ENCODE measurements at regions not wholly inside any gene's neighbourhood (a gene's known extent, or its start where the extent isn't known, plus 50 kb on each side); places are given as distances from the start of the nearest gene placed in this dataset.

DNA sequence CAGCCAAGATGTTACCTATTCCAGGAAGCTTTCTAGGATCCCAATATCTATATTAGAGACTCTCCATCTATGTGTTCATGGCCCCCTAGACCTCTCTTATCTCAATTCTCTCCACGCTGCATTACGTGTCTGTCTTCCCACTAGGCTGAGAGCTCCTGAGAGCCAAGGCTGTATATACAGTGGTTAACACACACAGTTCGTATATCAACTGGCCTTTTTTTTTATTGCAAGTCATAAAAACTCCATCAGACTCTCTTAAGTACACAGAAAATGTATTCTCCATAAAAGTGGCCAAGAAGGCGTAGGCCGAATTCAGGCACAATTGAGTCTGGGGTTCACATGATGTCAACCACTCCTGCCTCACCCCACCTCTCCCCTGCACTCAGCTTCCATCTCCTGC, 115.9 kb downstream of the TRIM29 start:
- TF ChIP-seq, protein P1, sequence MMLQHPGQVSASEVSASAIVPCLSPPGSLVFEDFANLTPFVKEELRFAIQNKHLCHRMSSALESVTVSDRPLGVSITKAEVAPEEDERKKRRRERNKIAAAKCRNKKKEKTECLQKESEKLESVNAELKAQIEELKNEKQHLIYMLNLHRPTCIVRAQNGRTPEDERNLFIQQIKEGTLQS (IDR thresholded peaks at IDR 0.05), result no peak
- TF ChIP-seq TAF1 (conservative IDR thresholded peaks at IDR 0.05) (no peak), FOXA2 (IDR thresholded peaks at IDR 0.05) (no peak), YY1 (IDR thresholded peaks at IDR 0.05) (no peak), RAD21 (IDR thresholded peaks at IDR 0.05) (no peak), HNF4G (IDR thresholded peaks at IDR 0.05) (no peak)
- no peak for DNase-seq (ENCODE audit: low spot score)

DNA sequence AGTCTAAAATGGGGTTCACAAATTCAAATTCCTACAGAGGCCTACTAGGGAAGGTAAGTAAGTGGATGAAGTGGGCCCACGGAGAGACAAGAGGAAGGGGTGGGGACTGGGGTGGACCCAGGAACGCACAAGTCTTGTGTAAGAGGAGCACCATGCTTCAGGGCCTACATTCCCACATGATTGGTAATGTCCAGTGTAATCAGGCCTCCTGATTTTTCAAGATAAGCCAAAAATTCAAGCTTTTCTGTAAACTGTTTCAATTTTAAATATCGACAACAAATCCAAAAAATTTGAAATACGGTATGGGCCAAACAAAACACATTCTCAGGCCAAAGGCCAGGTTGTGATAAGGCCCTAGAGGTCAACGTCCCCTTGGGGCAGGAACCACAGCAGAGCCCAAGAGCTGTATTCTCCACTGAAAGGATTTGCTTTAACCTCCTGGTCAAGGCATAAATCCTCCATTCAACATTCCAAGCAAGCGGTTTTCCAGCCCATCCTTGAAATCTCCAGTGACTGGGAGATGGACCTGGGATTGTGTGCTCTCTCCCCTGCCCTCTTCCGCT, 116.4 kb downstream of the TRIM29 start:
- WGBS, result 62% methylated on average over 7 of the region's 7 CpGs
- H3K4me1 ChIP-seq (ENCODE audit: control insufficient read depth in 4 of 4, insufficient read depth in 4 of 4, low read length in 3 of 4), result peaks cover 2 to 13% (median 7%) of the 10 kb centered on the region in 4 donors
- no peak overlapping the region for H3K27ac ChIP-seq (ENCODE audit: low read depth in 1 of 2, low read length in 2 of 2)
- no peak overlapping the region for H3K4me3 ChIP-seq (ENCODE audit: low read depth in 1 of 3, low read length in 3 of 3)
- H3K27me3 ChIP-seq (ENCODE audit: control insufficient read depth in 4 of 4, insufficient read depth in 4 of 4, low read length in 3 of 4), result peaks cover 0 to 2% (median 0%) of the 10 kb centered on the region in 4 donors
- TF ChIP-seq JUND (IDR thresholded peaks at IDR 0.05), result no peak
- no peak for TF ChIP-seq HNF4G (IDR thresholded peaks at IDR 0.05)
- TF ChIP-seq EGR1 (IDR thresholded peaks at IDR 0.05; ENCODE audit: low read depth in 2 of 2), result no peak
- no peak for TF ChIP-seq FOXA2 (IDR thresholded peaks at IDR 0.05)
- TF ChIP-seq NR2F2 (IDR thresholded peaks at IDR 0.05), result no peak
- TF ChIP-seq RAD21 (IDR thresholded peaks at IDR 0.05), result no peak
- TF ChIP-seq YY1 (IDR thresholded peaks at IDR 0.05), result no peak
- TF ChIP-seq, protein P2, sequence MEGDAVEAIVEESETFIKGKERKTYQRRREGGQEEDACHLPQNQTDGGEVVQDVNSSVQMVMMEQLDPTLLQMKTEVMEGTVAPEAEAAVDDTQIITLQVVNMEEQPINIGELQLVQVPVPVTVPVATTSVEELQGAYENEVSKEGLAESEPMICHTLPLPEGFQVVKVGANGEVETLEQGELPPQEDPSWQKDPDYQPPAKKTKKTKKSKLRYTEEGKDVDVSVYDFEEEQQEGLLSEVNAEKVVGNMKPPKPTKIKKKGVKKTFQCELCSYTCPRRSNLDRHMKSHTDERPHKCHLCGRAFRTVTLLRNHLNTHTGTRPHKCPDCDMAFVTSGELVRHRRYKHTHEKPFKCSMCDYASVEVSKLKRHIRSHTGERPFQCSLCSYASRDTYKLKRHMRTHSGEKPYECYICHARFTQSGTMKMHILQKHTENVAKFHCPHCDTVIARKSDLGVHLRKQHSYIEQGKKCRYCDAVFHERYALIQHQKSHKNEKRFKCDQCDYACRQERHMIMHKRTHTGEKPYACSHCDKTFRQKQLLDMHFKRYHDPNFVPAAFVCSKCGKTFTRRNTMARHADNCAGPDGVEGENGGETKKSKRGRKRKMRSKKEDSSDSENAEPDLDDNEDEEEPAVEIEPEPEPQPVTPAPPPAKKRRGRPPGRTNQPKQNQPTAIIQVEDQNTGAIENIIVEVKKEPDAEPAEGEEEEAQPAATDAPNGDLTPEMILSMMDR (IDR thresholded peaks at IDR 0.05; ENCODE audit: low read depth, low read length, missing input control), result no peak
- TF ChIP-seq, protein P1 (IDR thresholded peaks at IDR 0.05), result no peak
- peak; percentile 55 to 78 for TF ChIP-seq RXRA (IDR thresholded peaks at IDR 0.05)
- TF ChIP-seq, protein P3, sequence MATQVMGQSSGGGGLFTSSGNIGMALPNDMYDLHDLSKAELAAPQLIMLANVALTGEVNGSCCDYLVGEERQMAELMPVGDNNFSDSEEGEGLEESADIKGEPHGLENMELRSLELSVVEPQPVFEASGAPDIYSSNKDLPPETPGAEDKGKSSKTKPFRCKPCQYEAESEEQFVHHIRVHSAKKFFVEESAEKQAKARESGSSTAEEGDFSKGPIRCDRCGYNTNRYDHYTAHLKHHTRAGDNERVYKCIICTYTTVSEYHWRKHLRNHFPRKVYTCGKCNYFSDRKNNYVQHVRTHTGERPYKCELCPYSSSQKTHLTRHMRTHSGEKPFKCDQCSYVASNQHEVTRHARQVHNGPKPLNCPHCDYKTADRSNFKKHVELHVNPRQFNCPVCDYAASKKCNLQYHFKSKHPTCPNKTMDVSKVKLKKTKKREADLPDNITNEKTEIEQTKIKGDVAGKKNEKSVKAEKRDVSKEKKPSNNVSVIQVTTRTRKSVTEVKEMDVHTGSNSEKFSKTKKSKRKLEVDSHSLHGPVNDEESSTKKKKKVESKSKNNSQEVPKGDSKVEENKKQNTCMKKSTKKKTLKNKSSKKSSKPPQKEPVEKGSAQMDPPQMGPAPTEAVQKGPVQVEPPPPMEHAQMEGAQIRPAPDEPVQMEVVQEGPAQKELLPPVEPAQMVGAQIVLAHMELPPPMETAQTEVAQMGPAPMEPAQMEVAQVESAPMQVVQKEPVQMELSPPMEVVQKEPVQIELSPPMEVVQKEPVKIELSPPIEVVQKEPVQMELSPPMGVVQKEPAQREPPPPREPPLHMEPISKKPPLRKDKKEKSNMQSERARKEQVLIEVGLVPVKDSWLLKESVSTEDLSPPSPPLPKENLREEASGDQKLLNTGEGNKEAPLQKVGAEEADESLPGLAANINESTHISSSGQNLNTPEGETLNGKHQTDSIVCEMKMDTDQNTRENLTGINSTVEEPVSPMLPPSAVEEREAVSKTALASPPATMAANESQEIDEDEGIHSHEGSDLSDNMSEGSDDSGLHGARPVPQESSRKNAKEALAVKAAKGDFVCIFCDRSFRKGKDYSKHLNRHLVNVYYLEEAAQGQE (IDR thresholded peaks at IDR 0.05), result no peak
- TF ChIP-seq GABPA (IDR thresholded peaks at IDR 0.05 in 1 of 2, conservative IDR thresholded peaks at IDR 0.05 in 1 of 2), result no peak
- TF ChIP-seq, protein P4, sequence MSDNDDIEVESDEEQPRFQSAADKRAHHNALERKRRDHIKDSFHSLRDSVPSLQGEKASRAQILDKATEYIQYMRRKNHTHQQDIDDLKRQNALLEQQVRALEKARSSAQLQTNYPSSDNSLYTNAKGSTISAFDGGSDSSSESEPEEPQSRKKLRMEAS (IDR thresholded peaks at IDR 0.05), result no peak
- TF ChIP-seq FOXA1 (IDR thresholded peaks at IDR 0.05), result no peak
- peak; percentile 23 to 66 for TF ChIP-seq HNF4A (conservative IDR thresholded peaks at IDR 0.05)
- no peak for TF ChIP-seq SP1 (IDR thresholded peaks at IDR 0.05)
- TF ChIP-seq, protein P5, sequence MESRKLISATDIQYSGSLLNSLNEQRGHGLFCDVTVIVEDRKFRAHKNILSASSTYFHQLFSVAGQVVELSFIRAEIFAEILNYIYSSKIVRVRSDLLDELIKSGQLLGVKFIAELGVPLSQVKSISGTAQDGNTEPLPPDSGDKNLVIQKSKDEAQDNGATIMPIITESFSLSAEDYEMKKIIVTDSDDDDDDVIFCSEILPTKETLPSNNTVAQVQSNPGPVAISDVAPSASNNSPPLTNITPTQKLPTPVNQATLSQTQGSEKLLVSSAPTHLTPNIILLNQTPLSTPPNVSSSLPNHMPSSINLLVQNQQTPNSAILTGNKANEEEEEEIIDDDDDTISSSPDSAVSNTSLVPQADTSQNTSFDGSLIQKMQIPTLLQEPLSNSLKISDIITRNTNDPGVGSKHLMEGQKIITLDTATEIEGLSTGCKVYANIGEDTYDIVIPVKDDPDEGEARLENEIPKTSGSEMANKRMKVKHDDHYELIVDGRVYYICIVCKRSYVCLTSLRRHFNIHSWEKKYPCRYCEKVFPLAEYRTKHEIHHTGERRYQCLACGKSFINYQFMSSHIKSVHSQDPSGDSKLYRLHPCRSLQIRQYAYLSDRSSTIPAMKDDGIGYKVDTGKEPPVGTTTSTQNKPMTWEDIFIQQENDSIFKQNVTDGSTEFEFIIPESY (IDR thresholded peaks at IDR 0.05), result no peak
- no peaks in the 10 kb centered on the region for H3K9me3 ChIP-seq (ENCODE audit: control insufficient read depth in 4 of 4, low read length in 3 of 4)
- no peak overlapping the region for H3K9ac ChIP-seq (ENCODE audit: low read depth in 1 of 2, low read length in 2 of 2)
- H3K36me3 ChIP-seq (ENCODE audit: control insufficient read depth in 4 of 4, insufficient read depth in 3 of 4, low read depth in 1 of 4, low read length in 3 of 4), result no peaks in the 10 kb centered on the region
- no peak for DNase-seq (ENCODE audit: low spot score)

More for the DNA sequence above, 115.9 kb downstream of the TRIM29 start:
- H3K36me3 ChIP-seq (ENCODE audit: control insufficient read depth in 4 of 4, insufficient read depth in 3 of 4, low read depth in 1 of 4, low read length in 3 of 4), result no peaks in the 10 kb centered on the region
- no peak overlapping the region for H3K27ac ChIP-seq (ENCODE audit: low read depth in 1 of 2, low read length in 2 of 2)
- peaks cover 2 to 13% (median 7%) of the 10 kb centered on the region in 4 donors for H3K4me1 ChIP-seq (ENCODE audit: control insufficient read depth in 4 of 4, insufficient read depth in 4 of 4, low read length in 3 of 4)
- H3K27me3 ChIP-seq (ENCODE audit: control insufficient read depth in 4 of 4, insufficient read depth in 4 of 4, low read length in 3 of 4), result peaks cover 0 to under 1% (median 0%) of the 10 kb centered on the region in 4 donors
- no peaks in the 10 kb centered on the region for H3K9me3 ChIP-seq (ENCODE audit: control insufficient read depth in 4 of 4, low read length in 3 of 4)
- no peak overlapping the region for H3K4me3 ChIP-seq (ENCODE audit: low read depth in 1 of 3, low read length in 3 of 3)
- WGBS, result 84% methylated on average over 5 of the region's 5 CpGs
- no peak overlapping the region for H3K9ac ChIP-seq (ENCODE audit: low read depth in 1 of 2, low read length in 2 of 2)

Measured in liver (tissue), 8 donors.